ENCODE measurements at regions not wholly inside any gene's neighbourhood (a gene's known extent, or its start where the extent isn't known, plus 50 kb on each side); places are given as distances from the start of the nearest gene placed in this dataset.
"Not testable (repeated sequence)": the region's sequence is repeated elsewhere in the genome, so short reads cannot be mapped to it uniquely, and the experiment has no call there.

DNA sequence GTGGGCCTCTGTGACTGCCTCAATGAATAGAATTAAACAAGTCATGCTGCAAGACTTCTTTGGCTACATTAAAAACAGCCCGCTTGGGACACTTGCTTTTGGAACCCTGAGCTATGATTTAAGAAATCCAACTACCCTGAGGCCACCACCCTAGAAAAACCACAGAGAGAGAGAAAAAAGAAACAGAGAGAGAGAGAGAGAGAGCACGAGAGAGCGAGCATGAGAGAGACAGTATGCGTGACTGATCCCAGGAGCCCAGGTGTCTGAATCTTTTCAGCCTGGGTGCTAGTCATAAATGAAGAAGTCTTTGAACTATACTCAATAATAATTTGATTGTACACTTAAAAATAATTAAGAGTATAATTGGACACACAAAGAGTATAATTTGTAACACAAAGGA, 123.1 kb upstream of the FREM1 start:
- DNase-seq (ENCODE audit: low read depth in 2 of 2), result no peak

DNA sequence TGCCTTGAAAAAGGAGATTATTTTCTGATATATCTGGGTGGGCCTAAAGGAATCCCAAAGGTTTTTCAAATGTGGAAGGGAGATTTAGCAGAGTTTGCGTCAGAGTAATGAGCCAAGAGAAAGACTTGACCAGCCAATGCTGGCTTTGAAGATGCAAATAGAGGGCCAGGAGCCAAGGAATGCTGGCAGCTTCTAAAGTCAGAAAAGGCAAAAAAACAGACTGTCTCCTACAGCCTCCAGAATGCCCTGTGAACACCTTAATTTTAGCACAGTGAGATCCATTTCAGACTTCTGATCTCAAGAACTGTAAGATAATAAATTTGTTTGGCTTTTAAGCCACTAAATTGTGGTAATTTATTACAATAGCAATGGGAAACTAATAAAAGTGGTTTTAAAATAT, 122.6 kb upstream of the FREM1 start:
- no peak for DNase-seq (ENCODE audit: low read depth in 2 of 2)

DNA sequence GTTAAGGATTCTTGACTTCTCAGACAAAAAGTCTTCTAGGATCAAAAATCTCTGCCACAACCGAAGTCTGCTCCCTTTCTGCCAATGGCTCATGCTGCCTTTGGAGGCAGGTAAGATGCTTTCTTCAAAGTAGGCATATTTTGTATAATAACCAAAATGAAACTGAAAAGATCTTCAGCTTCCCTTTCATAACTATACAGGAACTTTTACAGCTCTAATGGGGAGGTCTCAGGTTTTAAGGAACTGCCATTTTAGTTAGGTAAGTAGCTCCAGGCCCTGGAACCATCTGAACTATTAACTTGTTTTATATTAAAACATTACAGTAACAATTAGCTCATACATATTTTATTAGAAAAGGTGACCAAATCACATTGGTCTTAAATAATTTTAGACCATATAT, 110.9 kb upstream of the FREM1 start:
- DNase-seq (ENCODE audit: low read depth in 2 of 2), result no peak

DNA sequence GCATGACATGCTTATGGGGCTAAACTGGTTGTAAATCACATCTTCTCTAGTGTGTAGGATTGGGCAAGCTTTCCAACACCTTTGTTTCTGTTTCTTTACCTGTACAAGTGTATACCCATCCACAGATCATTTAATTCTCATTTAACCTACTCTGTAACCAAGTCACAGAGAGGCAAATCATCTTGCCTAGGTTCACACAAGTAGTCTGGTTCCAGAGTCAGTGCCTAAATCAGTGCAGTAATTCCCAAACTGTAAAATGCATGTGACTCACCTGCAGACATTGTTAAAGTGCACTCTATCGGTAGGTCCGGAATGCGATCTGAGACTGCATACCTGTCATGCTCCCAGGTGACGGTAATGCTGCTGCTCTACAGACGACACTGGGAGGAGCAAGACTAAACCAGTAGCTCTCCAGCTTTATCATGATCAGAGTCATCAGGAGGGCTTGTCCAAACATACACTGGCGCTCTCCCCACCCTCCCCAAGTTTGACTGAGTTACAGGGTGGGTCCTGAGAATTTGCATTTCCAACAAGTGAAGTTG, 107.9 kb upstream of the FREM1 start:
- DNase-seq (ENCODE audit: low read depth in 2 of 2), result no peak

DNA sequence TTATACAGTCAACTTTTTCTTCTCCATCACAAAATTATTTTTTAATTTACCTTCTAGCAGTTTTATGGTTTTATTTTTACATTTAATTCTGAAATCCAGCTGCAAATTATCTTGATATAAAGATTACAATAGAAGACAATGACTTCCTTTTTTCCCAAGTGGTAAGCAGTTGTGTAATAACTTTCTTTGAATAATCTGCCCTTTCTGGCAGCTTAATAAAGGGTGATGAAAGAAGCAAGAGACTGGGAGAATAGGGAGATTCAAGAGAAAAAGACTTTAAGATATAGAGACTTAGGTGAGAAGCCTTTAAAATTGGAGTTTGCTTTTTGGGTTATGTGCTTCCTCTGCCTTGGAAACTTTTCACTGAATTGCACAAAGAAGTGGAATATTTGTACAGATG, 100.4 kb upstream of the FREM1 start:
- no peak for DNase-seq (ENCODE audit: low read depth in 2 of 2)

DNA sequence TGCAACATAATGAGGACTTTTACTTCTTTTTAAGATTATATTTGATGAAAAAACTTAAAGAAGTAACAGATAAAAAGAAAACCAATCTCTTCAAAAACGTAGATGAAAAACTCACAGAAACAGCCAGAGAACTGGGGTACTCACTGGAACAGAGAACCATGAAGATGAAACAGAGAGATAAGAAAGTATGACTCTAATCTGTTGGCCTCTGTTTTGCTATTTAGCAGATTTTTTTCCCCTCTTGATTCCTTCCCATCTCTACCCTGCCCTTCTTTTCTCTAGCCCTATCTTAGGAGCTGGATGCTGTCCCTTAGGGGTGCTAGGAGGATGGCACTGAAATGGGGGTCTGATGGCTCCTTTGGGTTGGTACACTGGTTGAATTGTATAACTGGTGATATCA, 97.5 kb upstream of the FREM1 start:
- no peak for DNase-seq (ENCODE audit: low read depth in 2 of 2)

DNA sequence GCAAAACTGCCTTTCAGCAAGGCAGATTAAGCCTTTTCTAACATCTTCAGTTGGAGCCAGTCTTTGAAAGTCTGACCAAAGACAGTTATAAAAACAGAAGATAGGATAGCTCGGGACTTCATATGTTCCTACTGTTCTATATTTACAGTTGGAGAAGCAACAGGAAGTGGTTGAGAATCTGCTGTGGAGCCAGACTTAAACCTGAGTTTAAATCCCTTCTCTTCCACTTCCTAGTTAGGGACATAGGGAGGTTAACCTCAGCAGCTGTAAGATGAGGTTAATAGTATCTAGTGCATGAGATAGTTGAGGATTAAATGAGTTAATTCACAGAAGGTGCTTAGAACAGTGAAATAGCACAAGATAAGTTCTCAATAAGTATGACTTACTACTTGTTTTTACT, 84.5 kb upstream of the FREM1 start:
- no peak for DNase-seq (ENCODE audit: low read depth in 2 of 2)

DNA sequence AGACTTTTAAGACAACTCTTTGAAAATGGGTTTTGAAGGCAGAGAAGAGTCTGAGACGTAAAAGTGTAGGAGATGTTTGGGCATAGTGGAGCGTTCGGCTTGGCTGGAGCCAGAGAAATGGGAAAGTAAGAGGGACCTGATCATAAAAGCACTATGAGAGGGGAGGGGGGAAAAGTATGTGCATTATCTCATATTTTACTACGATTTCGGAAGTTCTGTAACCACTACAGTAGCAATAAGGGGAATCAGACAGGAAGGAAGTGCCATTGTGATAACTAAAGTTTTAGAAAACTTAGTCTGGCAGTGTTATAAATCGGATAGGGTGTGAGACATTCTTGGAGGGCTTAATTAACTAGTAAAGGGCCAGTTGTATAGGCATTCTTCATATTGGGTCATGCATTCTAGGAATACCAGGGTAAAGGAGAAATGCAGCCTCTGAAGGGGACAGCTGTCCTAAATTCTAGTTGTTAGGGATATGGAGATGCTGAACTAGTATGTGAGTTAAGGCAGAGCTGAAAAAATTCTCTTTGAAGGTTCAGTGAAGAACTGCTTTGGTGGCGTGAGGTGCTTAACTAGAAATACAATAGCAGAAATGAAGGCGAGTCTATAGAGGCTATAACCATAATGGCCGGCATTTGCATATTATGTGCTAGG, 83.8 kb upstream of the FREM1 start:
- DNase-seq (ENCODE audit: low read depth in 2 of 2), result no peak

DNA sequence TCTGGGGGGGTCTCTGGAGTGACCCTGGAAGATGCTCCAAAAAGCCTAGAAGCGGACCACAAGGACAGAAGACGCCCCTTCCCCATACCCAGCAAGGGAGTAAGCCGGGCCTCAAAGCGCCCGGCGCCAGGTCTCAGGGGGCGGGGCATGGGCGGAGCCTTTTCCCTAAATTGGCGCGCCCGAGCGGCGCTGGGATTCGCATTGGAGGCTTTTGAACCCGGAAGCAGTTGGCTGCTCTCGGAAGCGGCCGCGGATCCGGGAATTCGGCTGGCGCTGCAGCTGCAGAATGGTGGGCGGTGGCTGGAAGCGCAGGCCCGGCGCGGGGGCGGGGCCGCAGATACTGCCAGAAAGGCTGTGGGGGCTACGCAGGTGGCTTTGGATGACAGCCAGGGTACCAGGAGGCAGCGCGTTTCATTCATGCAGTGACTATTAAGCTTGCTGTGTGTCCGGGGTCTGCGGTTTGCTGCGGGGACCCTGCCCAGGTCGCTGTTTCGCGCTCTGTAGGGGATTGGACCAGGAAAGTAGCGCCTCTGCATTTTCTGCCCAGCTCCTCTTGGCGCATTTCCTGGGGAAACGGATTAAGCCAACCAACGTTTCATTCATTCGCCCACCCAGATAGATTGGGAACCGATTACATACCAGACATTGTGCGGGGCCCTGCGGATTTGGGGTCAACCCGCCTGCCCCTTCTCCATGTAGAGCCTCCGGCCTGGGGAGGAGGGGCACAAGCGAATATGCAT, 83.0 kb upstream of the FREM1 start:
- peak; percentile 3 to 15 for DNase-seq (ENCODE audit: low read depth in 2 of 2)

DNA sequence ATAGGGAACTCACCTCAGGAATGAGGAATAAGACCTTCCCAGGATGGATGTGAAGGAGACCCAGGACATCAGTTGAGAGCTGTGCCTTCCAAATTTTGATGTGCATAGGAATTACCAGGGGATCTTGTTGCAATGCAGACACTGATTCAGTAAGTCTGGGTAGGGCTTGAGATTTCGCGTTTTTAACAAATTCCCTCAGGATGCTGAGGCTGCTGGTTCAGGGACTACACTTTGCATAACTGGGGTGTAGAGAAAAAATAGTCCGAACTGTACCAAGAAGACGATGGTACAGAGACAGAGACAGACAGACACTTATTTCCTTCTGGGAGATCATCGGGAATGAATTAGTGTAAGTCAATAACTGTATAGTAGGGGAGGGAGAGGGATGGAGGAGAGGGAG, 82.3 kb upstream of the FREM1 start:
- DNase-seq (ENCODE audit: low read depth in 2 of 2), result no peak

DNA sequence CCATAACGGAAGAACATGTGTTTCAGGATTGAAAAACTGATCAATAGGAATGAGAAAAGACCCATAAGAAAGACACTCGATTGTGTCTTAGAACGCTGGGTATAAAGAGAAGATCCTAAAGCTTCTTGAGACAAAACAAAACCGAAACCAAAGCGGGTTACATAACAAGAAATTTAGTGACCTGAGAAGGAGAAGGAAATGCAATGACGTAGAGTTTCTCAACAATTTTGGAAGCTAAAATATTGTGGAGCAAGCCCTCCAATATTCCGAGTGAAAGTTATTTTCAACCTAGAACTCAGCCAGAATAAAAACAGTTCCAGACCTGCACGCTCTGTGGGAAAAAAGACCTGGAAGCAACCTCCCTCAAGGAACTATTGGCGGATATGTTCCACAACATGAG, 81.9 kb upstream of the FREM1 start:
- DNase-seq (ENCODE audit: low read depth in 2 of 2), result no peak

DNA sequence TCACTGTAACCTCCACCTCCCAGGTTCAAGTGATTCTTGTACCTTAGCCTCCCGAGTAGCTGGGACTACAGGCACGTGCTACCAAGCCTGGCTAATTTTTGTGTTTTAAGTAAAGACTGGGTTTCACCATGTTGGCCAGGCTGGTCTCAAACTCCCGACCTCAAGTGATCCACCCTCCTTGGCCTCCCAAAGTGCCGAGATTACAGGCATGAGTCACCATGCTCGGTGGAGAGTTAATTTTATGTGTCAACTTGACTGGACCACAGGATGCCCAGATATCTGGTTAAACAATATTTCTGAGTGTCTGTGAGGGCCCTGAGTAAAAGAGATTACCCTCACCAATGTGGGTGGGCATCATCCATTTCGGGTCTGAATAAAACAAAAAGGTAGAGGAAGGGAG, 80.4 kb upstream of the FREM1 start:
- DNase-seq (ENCODE audit: low read depth in 2 of 2), result not testable (repeated sequence)

DNA sequence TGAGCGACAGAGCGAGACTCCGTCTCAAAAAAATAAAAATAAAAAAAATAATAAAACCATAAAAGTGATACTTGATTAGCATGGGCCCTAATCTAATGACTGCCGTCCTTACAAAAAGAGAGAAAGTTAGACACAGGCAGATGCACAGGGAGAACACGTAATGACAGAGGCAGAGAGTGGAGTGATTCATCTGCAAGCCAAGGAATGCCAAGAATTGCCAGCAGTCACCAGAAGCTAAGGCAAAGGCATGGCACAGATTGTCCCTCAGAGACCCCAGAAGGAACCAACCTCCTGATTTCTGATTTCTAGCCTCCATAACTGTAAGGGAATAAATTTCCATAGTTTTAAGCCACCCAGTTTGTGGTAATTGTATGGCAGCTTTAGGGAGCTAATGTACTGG, 79.6 kb upstream of the FREM1 start:
- DNase-seq (ENCODE audit: low read depth in 2 of 2), result no peak

DNA sequence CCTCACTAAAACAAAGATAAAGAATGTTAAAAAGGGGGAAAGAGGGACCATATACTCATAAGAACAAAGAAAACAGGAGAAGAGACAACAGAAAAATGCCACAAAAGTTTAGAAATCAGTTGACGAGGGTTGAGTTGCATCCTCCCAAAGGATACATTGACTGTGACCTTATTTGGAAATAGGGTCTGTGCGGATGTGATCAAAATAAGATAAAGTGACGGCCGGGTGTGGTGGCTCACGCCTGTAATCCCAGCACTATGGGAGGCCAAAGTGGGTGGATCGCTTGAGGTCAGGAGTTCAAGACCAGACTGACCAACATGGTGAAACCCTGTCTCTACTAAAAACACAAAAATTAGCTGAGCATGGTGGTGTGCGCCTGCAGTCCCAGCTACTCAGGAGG, 79.1 kb upstream of the FREM1 start:
- DNase-seq (ENCODE audit: low read depth in 2 of 2), result not testable (repeated sequence)

DNA sequence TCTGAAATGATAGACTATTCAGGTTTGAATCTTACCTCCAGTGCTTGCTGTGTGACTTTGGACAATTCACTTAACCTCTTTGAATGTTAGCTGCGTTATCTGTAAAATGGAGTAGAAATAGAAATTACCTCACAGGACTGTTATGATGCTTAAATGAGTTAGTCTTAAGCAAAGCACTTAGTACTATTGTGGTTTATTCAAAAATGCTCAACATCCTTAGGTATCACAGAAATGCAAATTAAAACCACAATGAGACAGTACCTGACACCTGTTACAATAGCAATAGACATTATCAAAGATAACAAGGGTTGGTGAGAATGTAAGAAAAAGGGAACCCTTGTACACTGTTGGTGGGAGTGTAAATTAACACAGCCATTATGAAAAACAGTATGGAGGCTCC, 77.6 kb upstream of the FREM1 start:
- DNase-seq (ENCODE audit: low read depth in 2 of 2), result no peak

DNA sequence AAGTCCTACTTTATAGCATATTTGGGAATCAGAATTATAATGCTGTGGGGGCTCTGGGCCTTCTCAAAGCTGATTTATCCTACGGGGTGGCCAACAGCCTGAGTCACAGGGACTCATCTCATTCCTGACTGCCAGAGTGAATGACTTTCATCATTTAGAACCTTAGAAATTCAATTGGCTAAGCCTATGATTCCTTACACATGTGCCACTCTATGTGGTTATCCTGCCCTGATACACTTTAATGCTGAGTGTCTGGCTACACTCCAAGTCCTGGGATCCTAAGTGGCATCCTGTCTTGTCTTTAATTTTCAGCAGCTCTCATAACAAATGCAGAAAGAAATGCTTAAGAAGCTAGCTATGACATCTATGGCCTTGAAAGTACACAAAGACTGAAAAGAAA, 75.2 kb upstream of the FREM1 start:
- DNase-seq (ENCODE audit: low read depth in 2 of 2), result no peak

DNA sequence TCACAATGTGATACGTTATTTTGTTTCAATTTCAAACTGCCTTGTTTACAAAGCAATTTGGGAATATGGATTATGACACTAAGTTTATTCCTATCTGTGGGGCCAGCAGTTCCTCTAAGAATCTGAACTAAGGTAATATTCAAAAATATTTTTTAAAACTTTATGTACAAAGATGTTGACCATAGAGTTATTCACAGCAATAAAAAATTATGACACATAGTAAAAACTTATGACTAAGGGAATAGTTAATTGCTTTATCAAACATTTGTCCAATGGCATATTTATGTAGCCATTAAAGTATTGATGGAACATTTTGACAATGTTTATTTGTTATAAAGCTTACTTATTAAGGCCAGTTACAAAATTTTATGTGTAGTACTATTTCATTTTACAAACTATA, 73.4 kb upstream of the FREM1 start:
- no peak for DNase-seq (ENCODE audit: low read depth in 2 of 2)

DNA sequence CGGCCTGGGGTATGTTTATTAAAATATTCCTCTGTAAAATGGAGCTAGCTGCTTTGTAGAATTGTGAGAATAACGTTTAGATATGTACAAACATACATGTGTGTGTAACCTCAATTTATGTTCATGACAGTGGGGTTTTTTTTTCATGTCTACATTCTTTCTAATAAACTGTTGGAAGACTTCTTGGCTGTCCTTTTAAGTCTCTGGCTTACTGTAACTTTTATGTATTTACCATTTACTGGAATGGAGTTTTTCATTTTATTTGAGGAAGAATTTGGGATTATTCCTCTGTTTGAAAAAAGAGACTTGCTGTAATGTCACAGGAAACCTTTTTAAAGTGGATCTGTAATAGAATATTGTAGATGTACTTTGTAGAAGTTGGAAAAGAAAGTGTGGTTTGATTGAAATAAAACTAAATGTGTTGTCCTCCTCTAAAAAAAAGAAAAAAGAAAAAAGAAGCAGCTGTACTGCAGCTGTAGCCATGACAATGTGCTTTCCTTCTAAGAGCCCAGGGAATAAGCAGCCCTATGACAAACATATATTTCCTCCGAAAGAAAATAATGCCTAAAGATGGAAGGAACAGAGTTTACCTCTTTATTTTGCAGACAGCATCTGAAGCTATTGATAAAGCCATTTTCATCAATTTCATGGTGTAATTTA, 71.2 kb upstream of the FREM1 start:
- DNase-seq (ENCODE audit: low read depth in 2 of 2), result no peak

DNA sequence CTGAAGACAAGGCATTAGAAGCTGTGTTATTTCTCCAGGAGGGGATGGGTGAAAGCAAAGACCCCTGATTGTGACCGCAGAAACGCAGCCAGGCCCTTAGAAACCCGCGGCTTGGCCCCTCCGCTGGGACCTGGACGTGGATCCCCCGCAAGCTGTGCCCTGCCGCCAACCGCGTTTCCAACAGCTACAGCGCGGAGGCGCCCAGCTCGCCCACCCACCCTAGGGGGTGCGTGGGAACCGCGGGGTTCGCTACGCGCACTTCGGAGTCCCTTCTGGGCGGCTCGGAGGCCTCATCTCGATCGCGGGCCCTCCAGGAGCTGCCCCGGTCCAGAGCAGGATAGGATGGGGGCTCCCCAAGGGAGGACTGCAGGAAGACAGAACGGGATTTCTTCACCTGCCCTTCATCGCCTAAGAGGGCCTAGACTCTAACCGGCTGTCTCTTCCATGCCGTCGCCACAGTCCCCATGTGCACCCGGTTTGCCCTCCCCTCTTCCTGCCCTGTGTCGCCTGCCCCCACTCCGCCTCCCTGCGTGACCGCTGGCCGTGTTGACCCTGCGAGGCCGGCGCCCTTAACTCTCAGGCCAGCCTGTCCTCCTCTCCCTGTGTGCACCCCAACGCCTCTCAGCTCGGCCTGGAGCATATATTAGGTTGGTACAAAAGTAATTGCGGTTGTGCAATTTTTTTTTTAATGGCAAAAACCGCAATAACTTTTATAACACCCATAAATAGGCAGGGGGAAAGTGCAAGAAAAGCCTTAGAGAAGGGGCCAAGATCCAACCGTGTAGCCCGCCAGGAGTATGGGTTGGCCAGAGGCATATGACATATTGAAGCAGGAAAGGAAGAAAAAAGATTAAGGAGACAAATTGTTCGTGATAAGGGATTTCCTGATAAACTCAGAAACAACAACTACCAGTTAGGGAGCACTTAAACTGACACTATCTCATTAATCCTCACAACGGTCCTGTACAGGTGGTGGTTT, 68.1 kb upstream of the FREM1 start:
- no peak for DNase-seq (ENCODE audit: low read depth in 2 of 2)

DNA sequence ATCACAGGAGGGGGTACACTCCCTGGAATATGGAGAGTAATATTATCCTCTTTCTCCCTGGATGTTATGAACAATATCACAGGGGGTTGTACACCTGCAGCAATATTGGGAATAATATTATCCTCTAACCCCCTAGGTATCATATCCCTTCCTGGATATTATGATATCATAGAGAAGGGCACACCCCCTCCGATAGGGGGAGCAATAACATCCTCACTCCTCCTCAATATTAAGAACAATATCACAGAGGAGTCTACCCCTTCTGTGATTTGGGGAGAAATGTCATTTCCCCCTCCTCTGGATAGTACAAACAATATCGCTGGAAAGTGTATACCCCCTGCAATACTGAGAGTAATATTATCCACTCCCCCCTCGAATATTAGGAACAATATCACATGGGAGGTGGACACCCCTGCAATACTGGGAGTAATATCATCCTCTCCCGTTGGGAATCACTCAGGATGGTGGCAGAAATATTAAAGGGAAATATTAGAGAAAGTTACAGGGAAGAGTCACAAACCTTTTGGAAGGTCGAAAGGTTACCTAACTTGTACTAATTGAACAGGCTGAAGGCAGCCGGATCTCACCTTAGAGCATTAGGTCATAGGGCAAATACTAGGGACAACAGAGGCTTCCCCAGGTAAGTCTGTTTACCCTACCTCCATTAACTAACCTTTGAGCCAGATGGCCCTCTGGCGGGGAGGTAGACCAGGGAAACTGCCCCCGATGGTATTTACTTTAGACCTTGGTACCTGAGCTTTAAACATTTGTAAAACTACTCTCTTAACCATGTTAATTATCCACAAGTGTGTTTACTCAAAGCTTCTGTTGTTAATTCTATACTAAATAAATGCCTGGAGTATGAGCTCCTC, 57.5 kb upstream of the FREM1 start:
- DNase-seq (ENCODE audit: low read depth in 2 of 2), result no peak

Measured in stimulated activated CD8-positive, alpha-beta memory T cell treated with anti-CD3 and anti-CD28 coated beads, Interleukin-15, amount 100 ng/mL, for 48 hours (primary cell).